ENCODE measurements at regions not wholly inside any gene's neighbourhood (a gene's known extent, or its start where the extent isn't known, plus 50 kb on each side); places are given as distances from the start of the nearest gene placed in this dataset.

GRCh38 chr14:39765676-39766075 is 333.4 kb upstream of the FBXO33 start:
- H3K4me1 ChIP-seq (ENCODE audit: insufficient read depth, insufficient read length): no peaks in the 10 kb centered on the region
- H3K9me3 ChIP-seq (ENCODE audit: insufficient read depth, low read length): no peaks in the 10 kb centered on the region
- no peak overlapping the region for H3K4me3 ChIP-seq (ENCODE audit: insufficient read length, low read depth)
- H3K9ac ChIP-seq (ENCODE audit: insufficient read length, low read depth): no peak overlapping the region
- H3K36me3 ChIP-seq (ENCODE audit: insufficient read depth, insufficient read length, low read length): no peaks in the 10 kb centered on the region
- no peak for TF ChIP-seq YY1 (IDR thresholded peaks at IDR 0.05; ENCODE audit: insufficient read depth, insufficient read length)
- TF ChIP-seq ZNF274 (IDR thresholded peaks at IDR 0.05; ENCODE audit: low read depth, low read length): no peak
- TF ChIP-seq SUZ12 (IDR thresholded peaks at IDR 0.05; ENCODE audit: extremely low read depth, insufficient read depth, insufficient read length): no peak
- no peaks in the 10 kb centered on the region for H3K27me3 ChIP-seq (ENCODE audit: insufficient read depth, insufficient read length)
- DNase-seq (ENCODE audit: low read depth, low spot score): no peak

- TF ChIP-seq YY1 (IDR thresholded peaks at IDR 0.05; ENCODE audit: insufficient read depth, insufficient read length) (no peak), SUZ12 (IDR thresholded peaks at IDR 0.05; ENCODE audit: extremely low read depth, insufficient read depth, insufficient read length) (no peak), ZNF274 (IDR thresholded peaks at IDR 0.05; ENCODE audit: low read depth, low read length) (no peak)
- Histone ChIP-seq H3K36me3 (ENCODE audit: insufficient read depth, insufficient read length, low read length) (no peaks in the 10 kb centered on the region), H3K4me3 (ENCODE audit: insufficient read length, low read depth) (no peak overlapping the region), H3K9ac (ENCODE audit: insufficient read length, low read depth) (no peak overlapping the region), H3K27me3 (ENCODE audit: insufficient read depth, insufficient read length) (no peaks in the 10 kb centered on the region), H3K4me1 (ENCODE audit: insufficient read depth, insufficient read length) (no peaks in the 10 kb centered on the region), H3K9me3 (ENCODE audit: insufficient read depth, low read length) (no peaks in the 10 kb centered on the region)
- no peak for DNase-seq (ENCODE audit: low read depth, low spot score)
Observed at GRCh38 chr14:39763402-39763890, 331.2 kb upstream of the FBXO33 start.

- H3K4me3 ChIP-seq (ENCODE audit: insufficient read length, low read depth): no peak overlapping the region
- H3K9me3 ChIP-seq (ENCODE audit: insufficient read depth, low read length): no peaks in the 10 kb centered on the region
- no peak for DNase-seq (ENCODE audit: low read depth, low spot score)
- H3K36me3 ChIP-seq (ENCODE audit: insufficient read depth, insufficient read length, low read length): no peaks in the 10 kb centered on the region
- H3K9ac ChIP-seq (ENCODE audit: insufficient read length, low read depth): no peak overlapping the region
- no peak for TF ChIP-seq SUZ12 (IDR thresholded peaks at IDR 0.05; ENCODE audit: extremely low read depth, insufficient read depth, insufficient read length)
- no peak for TF ChIP-seq ZNF274 (IDR thresholded peaks at IDR 0.05; ENCODE audit: low read depth, low read length)
- no peak for TF ChIP-seq YY1 (IDR thresholded peaks at IDR 0.05; ENCODE audit: insufficient read depth, insufficient read length)
- H3K27me3 ChIP-seq (ENCODE audit: insufficient read depth, insufficient read length): no peaks in the 10 kb centered on the region
- H3K4me1 ChIP-seq (ENCODE audit: insufficient read depth, insufficient read length): no peaks in the 10 kb centered on the region
Observed at GRCh38 chr14:39762576-39763401, 330.6 kb upstream of the FBXO33 start.

GRCh38 chr14:39755269-39755878 is 323.1 kb upstream of the FBXO33 start:
- no peaks in the 10 kb centered on the region for H3K9me3 ChIP-seq (ENCODE audit: insufficient read depth, low read length)
- no peaks in the 10 kb centered on the region for H3K4me1 ChIP-seq (ENCODE audit: insufficient read depth, insufficient read length)
- no peak overlapping the region for H3K4me3 ChIP-seq (ENCODE audit: insufficient read length, low read depth)
- H3K9ac ChIP-seq (ENCODE audit: insufficient read length, low read depth): no peak overlapping the region
- TF ChIP-seq ZNF274 (IDR thresholded peaks at IDR 0.05; ENCODE audit: low read depth, low read length) (no peak), YY1 (IDR thresholded peaks at IDR 0.05; ENCODE audit: insufficient read depth, insufficient read length) (no peak), SUZ12 (IDR thresholded peaks at IDR 0.05; ENCODE audit: extremely low read depth, insufficient read depth, insufficient read length) (no peak)
- no peaks in the 10 kb centered on the region for H3K36me3 ChIP-seq (ENCODE audit: insufficient read depth, insufficient read length, low read length)
- H3K27me3 ChIP-seq (ENCODE audit: insufficient read depth, insufficient read length): no peaks in the 10 kb centered on the region
- no peak for DNase-seq (ENCODE audit: low read depth, low spot score)

GRCh38 chr14:39740454-39740853 is 308.2 kb upstream of the FBXO33 start:
- Histone ChIP-seq H3K4me3 (ENCODE audit: insufficient read length, low read depth) (no peak overlapping the region), H3K36me3 (ENCODE audit: insufficient read depth, insufficient read length, low read length) (no peaks in the 10 kb centered on the region), H3K9ac (ENCODE audit: insufficient read length, low read depth) (no peak overlapping the region), H3K4me1 (ENCODE audit: insufficient read depth, insufficient read length) (no peaks in the 10 kb centered on the region), H3K9me3 (ENCODE audit: insufficient read depth, low read length) (no peaks in the 10 kb centered on the region; the same call in 1 of the 2 replicates), H3K27me3 (ENCODE audit: insufficient read depth, insufficient read length) (no peaks in the 10 kb centered on the region)
- no peak for DNase-seq (ENCODE audit: low read depth, low spot score)
- TF ChIP-seq ZNF274 (IDR thresholded peaks at IDR 0.05; ENCODE audit: low read depth, low read length): no peak
- no peak for TF ChIP-seq YY1 (IDR thresholded peaks at IDR 0.05; ENCODE audit: insufficient read depth, insufficient read length)
- TF ChIP-seq SUZ12 (IDR thresholded peaks at IDR 0.05; ENCODE audit: extremely low read depth, insufficient read depth, insufficient read length): no peak

- TF ChIP-seq ZNF274 (IDR thresholded peaks at IDR 0.05; ENCODE audit: low read depth, low read length): no peak
- no peak overlapping the region for H3K9ac ChIP-seq (ENCODE audit: insufficient read length, low read depth)
- no peaks in the 10 kb centered on the region for H3K36me3 ChIP-seq (ENCODE audit: insufficient read depth, insufficient read length, low read length)
- no peak for DNase-seq (ENCODE audit: low read depth, low spot score)
- no peaks in the 10 kb centered on the region for H3K4me1 ChIP-seq (ENCODE audit: insufficient read depth, insufficient read length)
- no peaks in the 10 kb centered on the region for H3K27me3 ChIP-seq (ENCODE audit: insufficient read depth, insufficient read length)
- no peaks in the 10 kb centered on the region; the same call in 1 of the 2 replicates for H3K9me3 ChIP-seq (ENCODE audit: insufficient read depth, low read length)
- no peak overlapping the region for H3K4me3 ChIP-seq (ENCODE audit: insufficient read length, low read depth)
Observed at GRCh38 chr14:39739796-39740195, 307.6 kb upstream of the FBXO33 start.

- peak; percentile 5 for DNase-seq (ENCODE audit: low read depth, low spot score)
- Histone ChIP-seq H3K4me1 (ENCODE audit: insufficient read depth, insufficient read length) (peaks cover 2% of the 10 kb centered on the region), H3K36me3 (ENCODE audit: insufficient read depth, insufficient read length, low read length) (no peaks in the 10 kb centered on the region), H3K9ac (ENCODE audit: insufficient read length, low read depth) (no peak overlapping the region), H3K9me3 (ENCODE audit: insufficient read depth, low read length) (peaks cover 8% of the 10 kb centered on the region; the same call in 1 of the 2 replicates), H3K4me3 (ENCODE audit: insufficient read length, low read depth) (no peak overlapping the region), H3K27me3 (ENCODE audit: insufficient read depth, insufficient read length) (no peaks in the 10 kb centered on the region)
- TF ChIP-seq YY1 (IDR thresholded peaks at IDR 0.05; ENCODE audit: insufficient read depth, insufficient read length) (no peak), SUZ12 (IDR thresholded peaks at IDR 0.05; ENCODE audit: extremely low read depth, insufficient read depth, insufficient read length) (no peak), ZNF274 (IDR thresholded peaks at IDR 0.05; ENCODE audit: low read depth, low read length) (no peak)
Observed at GRCh38 chr14:39734306-39734705, 302.1 kb upstream of the FBXO33 start.
